Suprapubic skin (tissue), 4 donors: ENCODE measurements at regions not wholly inside any gene's neighbourhood (a gene's known extent, or its start where the extent isn't known, plus 50 kb on each side); places are given as distances from the start of the nearest gene placed in this dataset.

Source experiments
- CTCF ChIP-seq, 2 donors: fragments of 200-600 bp in 1 of 2; fragments of 450-650 bp in 1 of 2; sonication (generic) in 1 of 2; IDR thresholded peaks; one replicate each; pipeline ENCODE4 v1.5.1; 2016 to 2019; ENCODE audit warnings: antibody characterized with exemption in 2 of 2, mild to moderate bottlenecking in 1 of 2, moderate library complexity in 1 of 2
- EP300 ChIP-seq: sonication (generic); formaldehyde crosslinking; IDR thresholded peaks from one replicate; pipeline ENCODE4 v1.6.1; 2017; ENCODE audit warnings: antibody characterized with exemption
- POLR2A ChIP-seq, 2 donors: fragments of 450-650 bp; IDR thresholded peaks; one replicate each; pipeline ENCODE4 v1.6.1; 2017; ENCODE audit warnings: antibody characterized with exemption in 2 of 2, mild to moderate bottlenecking in 2 of 2, moderate library complexity in 2 of 2
- POLR2AphosphoS5 ChIP-seq, 3 donors: sonication (generic); formaldehyde crosslinking; IDR thresholded peaks; one replicate each; pipeline ENCODE4 v1.6.1; 2017; ENCODE audit warnings: antibody characterized with exemption in 3 of 3

GRCh38 chr10:33570495-33570894, 236.0 kb upstream of the NRP1 start:
- TF ChIP-seq CTCF (IDR thresholded peaks at IDR 0.05) (no peak), POLR2A (IDR thresholded peaks at IDR 0.05) (no peak), POLR2AphosphoS5 (IDR thresholded peaks at IDR 0.05) (no peak), EP300 (no peak)
